Ishikawa (cell line): ENCODE measurements at regions not wholly inside any gene's neighbourhood (a gene's known extent, or its start where the extent isn't known, plus 50 kb on each side); places are given as distances from the start of the nearest gene placed in this dataset.

Experiments used
- EP300 ChIP-seq: IDR thresholded peaks from 2 replicates; pipeline ENCODE4 v1.6.1; 2012; ENCODE audit warnings: borderline replicate concordance
- MAX ChIP-seq: IDR thresholded peaks from 2 replicates; pipeline ENCODE4 v1.6.1; 2012
- NFIC ChIP-seq: IDR thresholded peaks from 2 replicates; pipeline ENCODE4 v1.6.1; 2012
- RAD21 ChIP-seq: IDR thresholded peaks from 2 replicates; pipeline ENCODE4 v1.6.1; 2012; ENCODE audit warnings: low read depth
- REST ChIP-seq: IDR thresholded peaks from 2 replicates; pipeline ENCODE4 v1.6.1; 2012; ENCODE audit warnings: low read depth, mild to moderate bottlenecking
- TAF1 ChIP-seq: IDR thresholded peaks from 2 replicates; pipeline ENCODE4 v1.6.1; 2012; ENCODE audit warnings: low read depth, mild to moderate bottlenecking
- TCF12 ChIP-seq: IDR thresholded peaks from 2 replicates; pipeline ENCODE4 v1.6.1; 2012; ENCODE audit warnings: low read depth
- TEAD4 ChIP-seq: IDR thresholded peaks from 2 replicates; pipeline ENCODE4 v1.6.1; 2012
- YY1 ChIP-seq: IDR thresholded peaks from 2 replicates; pipeline ENCODE4 v1.6.1; 2012; ENCODE audit warnings: low read depth
- ZBTB7A ChIP-seq: IDR thresholded peaks from 2 replicates; pipeline ENCODE4 v1.6.1; 2012; ENCODE audit warnings: low read depth

- TF ChIP-seq MAX (no peak), EP300 (no peak), TAF1 (no peak), RAD21 (no peak), ZBTB7A (no peak), NFIC (no peak), REST (no peak), YY1 (no peak), TEAD4 (no peak), TCF12 (no peak)
Measured at GRCh38 chr3:7973006-7973405, 528.6 kb upstream of the LMCD1 start.
